ENCODE measurements at regions not wholly inside any gene's neighbourhood (a gene's known extent, or its start where the extent isn't known, plus 50 kb on each side); places are given as distances from the start of the nearest gene placed in this dataset.

- H3K36me3 ChIP-seq (ENCODE audit: insufficient read depth) = no peaks in the 10 kb centered on the region
- H3K27ac ChIP-seq (ENCODE audit: low read depth) = no peak overlapping the region
- no peaks in the 10 kb centered on the region for H3K9me2 ChIP-seq (ENCODE audit: insufficient read depth)
- Mint-ChIP-seq H3K27me3 (ENCODE audit: insufficient read depth, low read depth, poor library complexity) (no peaks in the 10 kb centered on the region), H3K27ac (no peak overlapping the region), H3K9me3 (no peaks in the 10 kb centered on the region), H3K4me1 (peaks cover 2% of the 10 kb centered on the region; the same call in 1 of the 3 replicates), H3K36me3 (ENCODE audit: low read depth) (no peaks in the 10 kb centered on the region), H3K4me3 (no peak overlapping the region)
- H2AFZ ChIP-seq = no peak overlapping the region
- TF ChIP-seq EZH2phosphoT487 (IDR thresholded peaks at IDR 0.05; ENCODE audit: unreplicated experiment) (no peak), CREB1 (CRISPR knock-in tag; IDR thresholded peaks at IDR 0.05; ENCODE audit: low read depth) (no peak), REST (IDR thresholded peaks at IDR 0.05; ENCODE audit: unreplicated experiment) (no peak), ZNF114 (CRISPR knock-in tag; IDR thresholded peaks at IDR 0.05) (no peak), ETS1 (IDR thresholded peaks at IDR 0.05) (no peak), JUNB (IDR thresholded peaks at IDR 0.05; ENCODE audit: unreplicated experiment) (no peak), ZNF462 (CRISPR knock-in tag; IDR thresholded peaks at IDR 0.05) (no peak), ZNF331 (CRISPR knock-in tag; IDR thresholded peaks at IDR 0.05; ENCODE audit: low read depth) (no peak), POLR2AphosphoS5 (IDR thresholded peaks at IDR 0.05; ENCODE audit: low read depth) (no peak), STAT1 (IDR thresholded peaks at IDR 0.05; ENCODE audit: unreplicated experiment) (no peak), EZH2 (IDR thresholded peaks at IDR 0.05; ENCODE audit: low read depth, unreplicated experiment) (no peak), NANOG (IDR thresholded peaks at IDR 0.05; ENCODE audit: borderline replicate concordance) (no peak), CTCF (conservative IDR thresholded peaks at IDR 0.05; ENCODE audit: low read depth in 2 of 2) (no peak)
- no peak overlapping the region for H3K4me2 ChIP-seq
- no peaks in the 10 kb centered on the region for H4K20me1 ChIP-seq (replicated peaks; ENCODE audit: insufficient read depth)
- H3F3A ChIP-seq (replicated peaks; ENCODE audit: low read depth) = no peaks in the 10 kb centered on the region
- DNase-seq (ENCODE audit: low spot score) (no peak), ATAC-seq (no peak)
- no peaks in the 10 kb centered on the region for H3K27me3 ChIP-seq (ENCODE audit: insufficient read depth)
- H3K4me3 ChIP-seq = no peak overlapping the region
- H3K79me2 ChIP-seq (replicated peaks; ENCODE audit: insufficient read depth) = no peaks in the 10 kb centered on the region
- no peaks in the 10 kb centered on the region for H3K4me1 ChIP-seq (ENCODE audit: insufficient read depth)
Observed at GRCh38 chr6:42507901-42508300, 55.9 kb upstream of the UBR2 start.
